ENCODE measurements at regions not wholly inside any gene's neighbourhood (a gene's known extent, or its start where the extent isn't known, plus 50 kb on each side); places are given as distances from the start of the nearest gene placed in this dataset.
A peak's percentile ranks its signal among the peaks of the same experiment; 100 is the strongest.
"Not testable (repeated sequence)": the region's sequence is repeated elsewhere in the genome, so short reads cannot be mapped to it uniquely, and the experiment has no call there.

GRCh38 chr11:29445191-29445590 lies 571.6 kb downstream of the KCNA4 start:
- H3K4me1 ChIP-seq (ENCODE audit: control insufficient read depth, insufficient read depth, low read length) = peaks cover 16% of the 10 kb centered on the region
- not testable (repeated sequence) for H3K9me3 ChIP-seq (ENCODE audit: control insufficient read depth, low read length); H3K36me3 ChIP-seq (ENCODE audit: control insufficient read depth, insufficient read depth, low read length, severe bottlenecking); H3K9ac ChIP-seq (ENCODE audit: low read length); DNase-seq (ENCODE audit: low read depth); H3K4me3 ChIP-seq (ENCODE audit: low read length); H3K27me3 ChIP-seq (replicated peaks; ENCODE audit: control insufficient read depth, insufficient read depth, low read length)

GRCh38 chr11:29438815-29439214 lies 578.0 kb downstream of the KCNA4 start:
- Histone ChIP-seq H3K27me3 (replicated peaks; ENCODE audit: control insufficient read depth, insufficient read depth, low read length) (no peaks in the 10 kb centered on the region), H3K4me1 (ENCODE audit: control insufficient read depth, insufficient read depth, low read length) (peaks cover 4% of the 10 kb centered on the region), H3K9ac (ENCODE audit: low read length) (no peak overlapping the region), H3K36me3 (ENCODE audit: control insufficient read depth, insufficient read depth, low read length, severe bottlenecking) (no peaks in the 10 kb centered on the region), H3K4me3 (ENCODE audit: low read length) (no peak overlapping the region), H3K9me3 (ENCODE audit: control insufficient read depth, low read length) (no peaks in the 10 kb centered on the region)
- DNase-seq (ENCODE audit: low read depth) = no peak

GRCh38 chr11:29435421-29435820 lies 581.4 kb downstream of the KCNA4 start:
- Histone ChIP-seq H3K4me3 (ENCODE audit: low read length) (no peak overlapping the region), H3K9ac (ENCODE audit: low read length) (no peak overlapping the region), H3K36me3 (ENCODE audit: control insufficient read depth, insufficient read depth, low read length, severe bottlenecking) (no peaks in the 10 kb centered on the region), H3K9me3 (ENCODE audit: control insufficient read depth, low read length) (no peaks in the 10 kb centered on the region), H3K27me3 (replicated peaks; ENCODE audit: control insufficient read depth, insufficient read depth, low read length) (no peaks in the 10 kb centered on the region), H3K4me1 (ENCODE audit: control insufficient read depth, insufficient read depth, low read length) (peaks cover 4% of the 10 kb centered on the region)
- DNase-seq (ENCODE audit: low read depth) = no peak

- Histone ChIP-seq H3K9me3 (ENCODE audit: control insufficient read depth, low read length) (no peaks in the 10 kb centered on the region), H3K36me3 (ENCODE audit: control insufficient read depth, insufficient read depth, low read length, severe bottlenecking) (no peaks in the 10 kb centered on the region), H3K27me3 (replicated peaks; ENCODE audit: control insufficient read depth, insufficient read depth, low read length) (no peaks in the 10 kb centered on the region), H3K4me1 (ENCODE audit: control insufficient read depth, insufficient read depth, low read length) (peaks cover 4% of the 10 kb centered on the region), H3K9ac (ENCODE audit: low read length) (no peak overlapping the region), H3K4me3 (ENCODE audit: low read length) (no peak overlapping the region)
- DNase-seq (ENCODE audit: low read depth) = peak; percentile 67
Observed at GRCh38 chr11:29432719-29433325, 584.0 kb downstream of the KCNA4 start.

- Histone ChIP-seq H3K4me1 (ENCODE audit: control insufficient read depth, insufficient read depth, low read length) (no peaks in the 10 kb centered on the region), H3K27me3 (replicated peaks; ENCODE audit: control insufficient read depth, insufficient read depth, low read length) (no peaks in the 10 kb centered on the region), H3K36me3 (ENCODE audit: control insufficient read depth, insufficient read depth, low read length, severe bottlenecking) (no peaks in the 10 kb centered on the region), H3K9me3 (ENCODE audit: control insufficient read depth, low read length) (no peaks in the 10 kb centered on the region), H3K9ac (ENCODE audit: low read length) (no peak overlapping the region), H3K4me3 (ENCODE audit: low read length) (no peak overlapping the region)
- no peak for DNase-seq (ENCODE audit: low read depth)
Observed at GRCh38 chr11:29405305-29405704, 611.5 kb downstream of the KCNA4 start.

- H3K36me3 ChIP-seq (ENCODE audit: control insufficient read depth, insufficient read depth, low read length, severe bottlenecking) = no peaks in the 10 kb centered on the region
- no peaks in the 10 kb centered on the region for H3K9me3 ChIP-seq (ENCODE audit: control insufficient read depth, low read length)
- H3K27me3 ChIP-seq (replicated peaks; ENCODE audit: control insufficient read depth, insufficient read depth, low read length) = no peaks in the 10 kb centered on the region
- H3K4me1 ChIP-seq (ENCODE audit: control insufficient read depth, insufficient read depth, low read length) = no peaks in the 10 kb centered on the region
- no peak for DNase-seq (ENCODE audit: low read depth)
- H3K9ac ChIP-seq (ENCODE audit: low read length) = no peak overlapping the region
- H3K4me3 ChIP-seq (ENCODE audit: low read length) = no peak overlapping the region
Observed at GRCh38 chr11:29395555-29396072, 621.2 kb downstream of the KCNA4 start.

- Histone ChIP-seq H3K27me3 (replicated peaks; ENCODE audit: control insufficient read depth, insufficient read depth, low read length) (no peaks in the 10 kb centered on the region), H3K9ac (ENCODE audit: low read length) (no peak overlapping the region), H3K36me3 (ENCODE audit: control insufficient read depth, insufficient read depth, low read length, severe bottlenecking) (no peaks in the 10 kb centered on the region), H3K4me1 (ENCODE audit: control insufficient read depth, insufficient read depth, low read length) (no peaks in the 10 kb centered on the region), H3K9me3 (ENCODE audit: control insufficient read depth, low read length) (no peaks in the 10 kb centered on the region), H3K4me3 (ENCODE audit: low read length) (no peak overlapping the region)
- DNase-seq (ENCODE audit: low read depth) = no peak
Observed at GRCh38 chr11:29389793-29390192, 627.0 kb downstream of the KCNA4 start.

- Histone ChIP-seq H3K36me3 (ENCODE audit: control insufficient read depth, insufficient read depth, low read length, severe bottlenecking) (no peaks in the 10 kb centered on the region), H3K4me1 (ENCODE audit: control insufficient read depth, insufficient read depth, low read length) (no peaks in the 10 kb centered on the region), H3K27me3 (replicated peaks; ENCODE audit: control insufficient read depth, insufficient read depth, low read length) (no peaks in the 10 kb centered on the region), H3K9ac (ENCODE audit: low read length) (no peak overlapping the region), H3K4me3 (ENCODE audit: low read length) (no peak overlapping the region), H3K9me3 (ENCODE audit: control insufficient read depth, low read length) (peaks cover 18% of the 10 kb centered on the region)
- no peak for DNase-seq (ENCODE audit: low read depth)
Observed at GRCh38 chr11:29373725-29374124, 643.1 kb downstream of the KCNA4 start.

GRCh38 chr11:29368126-29368525 lies 648.7 kb downstream of the KCNA4 start:
- H3K4me3 ChIP-seq (ENCODE audit: low read length) = no peak overlapping the region
- peaks cover 7% of the 10 kb centered on the region for H3K27me3 ChIP-seq (replicated peaks; ENCODE audit: control insufficient read depth, insufficient read depth, low read length)
- no peak overlapping the region for H3K9ac ChIP-seq (ENCODE audit: low read length)
- no peaks in the 10 kb centered on the region for H3K4me1 ChIP-seq (ENCODE audit: control insufficient read depth, insufficient read depth, low read length)
- no peaks in the 10 kb centered on the region for H3K36me3 ChIP-seq (ENCODE audit: control insufficient read depth, insufficient read depth, low read length, severe bottlenecking)
- H3K9me3 ChIP-seq (ENCODE audit: control insufficient read depth, low read length) = no peaks in the 10 kb centered on the region
- no peak for DNase-seq (ENCODE audit: low read depth)

GRCh38 chr11:29364006-29364405 lies 652.8 kb downstream of the KCNA4 start:
- Histone ChIP-seq H3K4me3 (ENCODE audit: low read length) (no peak overlapping the region), H3K27me3 (replicated peaks; ENCODE audit: control insufficient read depth, insufficient read depth, low read length) (peaks cover 7% of the 10 kb centered on the region), H3K36me3 (ENCODE audit: control insufficient read depth, insufficient read depth, low read length, severe bottlenecking) (no peaks in the 10 kb centered on the region), H3K9me3 (ENCODE audit: control insufficient read depth, low read length) (no peaks in the 10 kb centered on the region), H3K4me1 (ENCODE audit: control insufficient read depth, insufficient read depth, low read length) (no peaks in the 10 kb centered on the region), H3K9ac (ENCODE audit: low read length) (no peak overlapping the region)
- DNase-seq (ENCODE audit: low read depth) = no peak

- no peaks in the 10 kb centered on the region for H3K4me1 ChIP-seq (ENCODE audit: control insufficient read depth, insufficient read depth, low read length)
- peaks cover 7% of the 10 kb centered on the region for H3K27me3 ChIP-seq (replicated peaks; ENCODE audit: control insufficient read depth, insufficient read depth, low read length)
- no peak overlapping the region for H3K9ac ChIP-seq (ENCODE audit: low read length)
- no peaks in the 10 kb centered on the region for H3K9me3 ChIP-seq (ENCODE audit: control insufficient read depth, low read length)
- DNase-seq (ENCODE audit: low read depth) = peak; percentile 49
- H3K4me3 ChIP-seq (ENCODE audit: low read length) = no peak overlapping the region
- H3K36me3 ChIP-seq (ENCODE audit: control insufficient read depth, insufficient read depth, low read length, severe bottlenecking) = no peaks in the 10 kb centered on the region
Observed at GRCh38 chr11:29361369-29361768, 655.5 kb downstream of the KCNA4 start.

- DNase-seq (ENCODE audit: low read depth) = no peak
- no peak overlapping the region for H3K9ac ChIP-seq (ENCODE audit: low read length)
- no peaks in the 10 kb centered on the region for H3K9me3 ChIP-seq (ENCODE audit: control insufficient read depth, low read length)
- H3K27me3 ChIP-seq (replicated peaks; ENCODE audit: control insufficient read depth, insufficient read depth, low read length) = peaks cover 4% of the 10 kb centered on the region
- no peak overlapping the region for H3K4me3 ChIP-seq (ENCODE audit: low read length)
- no peaks in the 10 kb centered on the region for H3K36me3 ChIP-seq (ENCODE audit: control insufficient read depth, insufficient read depth, low read length, severe bottlenecking)
- H3K4me1 ChIP-seq (ENCODE audit: control insufficient read depth, insufficient read depth, low read length) = no peaks in the 10 kb centered on the region
Observed at GRCh38 chr11:29353833-29354232, 663.0 kb downstream of the KCNA4 start.
